NCI-H69 (cell line): ENCODE measurements at regions not wholly inside any gene's neighbourhood (a gene's known extent, or its start where the extent isn't known, plus 50 kb on each side); places are given as distances from the start of the nearest gene placed in this dataset.

Source experiments
- DNase-seq: peaks from one replicate; lab custom pipeline; 2025; lab: John Stamatoyannopoulos, UW

DNA sequence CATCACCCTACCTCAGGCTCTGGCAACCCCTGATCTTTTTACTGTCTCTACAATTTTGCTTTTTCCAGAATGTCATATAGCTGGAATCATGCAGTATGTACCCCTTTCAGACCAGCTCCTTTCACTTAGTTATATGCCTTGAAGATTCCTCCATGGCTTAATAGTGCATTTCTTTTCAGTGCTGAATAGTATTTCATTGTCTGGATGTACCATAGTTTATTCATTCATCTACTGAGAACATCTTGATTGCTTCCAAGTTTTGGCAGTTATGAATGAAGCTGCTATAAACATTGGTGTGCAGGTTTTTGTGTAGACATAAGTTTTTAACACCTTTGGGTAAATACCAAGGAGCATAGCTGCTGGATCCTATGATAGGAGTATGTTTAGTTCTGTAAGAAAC, 50.8 kb upstream of the ANP32A start:
- no peak for DNase-seq

DNA sequence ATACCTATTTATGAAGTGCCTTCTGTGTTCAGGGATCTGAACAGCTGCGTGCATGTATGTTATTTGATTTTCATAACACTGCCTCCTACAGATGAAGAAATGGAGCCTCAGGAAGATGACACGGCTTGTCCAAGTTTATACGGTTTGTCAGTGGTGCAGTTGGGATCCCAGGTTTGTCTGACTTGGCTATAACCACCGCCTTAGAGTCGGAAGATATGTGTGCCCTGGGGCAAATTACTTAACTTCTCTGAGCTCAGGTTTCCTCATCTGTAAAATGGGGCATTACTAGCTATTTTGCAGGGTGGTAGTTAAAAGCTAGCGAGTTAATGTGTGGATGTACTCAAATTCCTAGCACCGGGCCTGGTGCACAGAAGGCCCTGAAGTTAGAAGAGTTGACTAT, 54.1 kb upstream of the ANP32A start:
- DNase-seq = no peak

DNA sequence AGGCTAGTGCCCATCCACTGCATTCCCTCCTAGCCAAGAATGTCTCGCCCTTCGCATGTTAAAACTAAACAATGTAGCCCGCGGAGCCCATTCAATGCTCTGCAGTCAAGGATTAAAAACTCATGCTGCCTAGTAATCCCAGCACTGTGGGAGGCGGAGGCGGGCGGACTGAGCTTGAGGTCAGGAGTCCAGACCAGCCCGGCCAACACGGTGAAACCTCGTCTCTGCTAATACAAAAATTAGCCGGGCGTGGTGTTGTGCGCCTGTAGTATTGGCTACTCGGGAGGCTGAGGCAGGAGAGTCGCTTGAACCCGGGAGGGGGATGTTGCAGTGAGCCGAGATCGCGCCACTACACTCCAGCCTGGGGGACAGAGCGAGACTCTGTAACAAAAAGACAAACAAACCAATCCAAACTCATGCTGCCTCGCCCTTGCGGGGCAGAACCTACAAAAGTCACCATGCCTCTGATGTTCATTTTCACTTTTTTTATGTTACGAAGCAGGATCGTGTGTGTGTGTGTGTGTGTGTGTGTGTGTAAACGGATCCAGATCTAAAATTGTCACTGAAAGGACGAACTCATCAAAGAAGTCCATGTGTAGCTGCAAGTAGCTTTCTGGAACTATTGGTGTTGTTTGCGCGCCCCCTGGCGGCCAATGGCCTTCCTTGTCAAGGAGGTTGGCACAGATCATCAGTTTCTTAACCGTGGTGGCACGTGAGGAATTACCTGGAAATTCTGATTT, 54.8 kb upstream of the SPESP1 start:
- peak; percentile 84 for DNase-seq

DNA sequence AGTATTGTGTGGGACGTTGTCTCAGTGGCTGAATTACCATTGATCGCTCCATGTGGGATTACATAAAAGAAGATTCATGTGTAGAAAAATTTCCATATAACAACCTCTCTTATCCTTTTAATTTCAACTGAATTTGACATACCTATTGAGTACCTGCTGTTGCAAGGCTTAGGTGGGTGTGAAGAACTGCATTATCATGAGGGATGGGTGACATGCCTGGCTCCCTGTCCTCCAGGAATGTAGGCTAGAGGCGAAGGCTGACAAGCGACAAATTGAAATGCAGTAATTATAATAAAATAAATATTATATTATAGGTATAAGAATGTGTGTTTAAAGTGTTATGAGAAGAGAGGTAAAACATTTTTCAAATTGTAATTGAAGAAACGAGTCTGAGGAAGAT, 52.7 kb upstream of the SPESP1 start:
- no peak for DNase-seq

DNA sequence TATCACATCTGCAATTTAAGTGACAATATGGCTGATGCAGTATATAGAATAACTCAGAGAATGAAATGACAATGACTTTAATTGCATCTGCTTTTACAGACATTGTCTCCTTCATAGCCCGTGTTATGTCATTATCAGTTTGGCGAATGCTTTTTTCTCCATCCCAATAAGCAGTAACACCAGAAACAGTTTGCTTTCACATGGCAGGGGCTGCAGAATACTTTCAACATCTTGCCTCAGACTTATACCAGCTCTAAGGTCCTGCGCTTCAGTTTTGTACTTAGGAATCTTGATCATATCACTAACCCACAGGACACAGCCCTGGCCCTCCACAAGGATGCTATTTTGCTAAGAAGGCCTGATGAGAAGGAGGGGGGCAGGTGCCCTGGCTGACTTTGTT, 49.9 kb upstream of the SPESP1 start:
- DNase-seq = no peak
